ENCODE measurements at regions not wholly inside any gene's neighbourhood (a gene's known extent, or its start where the extent isn't known, plus 50 kb on each side); places are given as distances from the start of the nearest gene placed in this dataset.

DNA sequence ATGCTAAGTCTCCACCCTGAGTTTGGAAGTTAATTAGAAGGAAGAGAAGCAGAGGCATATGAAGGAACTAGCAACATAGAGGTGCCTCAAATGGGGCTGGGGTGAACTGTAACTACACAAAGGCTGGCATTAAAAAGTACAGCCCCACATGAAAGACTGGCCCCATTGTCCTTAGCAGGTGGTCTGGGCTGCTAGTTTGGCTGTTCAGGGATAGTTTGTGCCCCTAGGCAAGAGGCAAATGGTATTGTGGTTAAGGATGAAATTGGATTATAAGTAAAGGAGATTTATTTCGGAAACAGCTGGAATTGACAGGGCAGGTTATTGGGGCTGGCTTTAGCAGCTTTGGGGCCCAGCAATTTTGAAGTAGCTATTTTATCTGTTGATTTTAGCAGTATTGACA, 365.7 kb upstream of the TNP1 start:
- DNase-seq (ENCODE audit: low spot score): no peak

DNA sequence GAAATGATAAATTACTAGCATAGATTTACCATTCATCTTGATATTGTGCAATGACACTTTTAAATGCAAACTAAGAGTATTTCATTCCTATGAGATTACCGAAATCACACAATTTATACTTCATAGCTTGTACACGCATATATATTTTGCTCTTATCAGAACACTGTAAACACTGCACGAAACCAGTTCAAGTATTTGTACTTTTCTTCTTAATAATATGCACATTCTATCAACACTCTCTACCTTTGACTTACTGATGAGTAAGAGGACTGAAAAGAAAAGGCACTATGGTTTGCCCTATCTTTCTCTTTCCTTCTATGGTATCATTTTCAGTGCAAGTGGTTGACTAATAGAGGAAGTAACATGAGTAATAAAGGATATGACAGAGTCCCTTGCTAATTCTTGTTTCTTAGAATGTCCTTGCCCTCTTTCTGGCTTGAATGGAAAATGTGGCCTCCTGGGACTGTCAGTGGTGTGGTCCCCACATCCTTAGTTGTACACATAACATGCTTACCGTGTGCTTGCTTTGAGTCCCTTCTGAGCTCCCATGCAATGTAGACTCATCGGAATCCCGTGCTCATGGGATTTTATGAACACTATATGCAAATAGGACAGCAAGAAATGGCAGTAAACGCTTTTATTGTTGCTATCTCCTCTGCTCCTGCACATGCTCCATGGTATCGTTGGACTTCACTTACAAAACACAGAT, 363.5 kb upstream of the TNP1 start:
- peak; percentile 2 for DNase-seq (ENCODE audit: low spot score)

DNA sequence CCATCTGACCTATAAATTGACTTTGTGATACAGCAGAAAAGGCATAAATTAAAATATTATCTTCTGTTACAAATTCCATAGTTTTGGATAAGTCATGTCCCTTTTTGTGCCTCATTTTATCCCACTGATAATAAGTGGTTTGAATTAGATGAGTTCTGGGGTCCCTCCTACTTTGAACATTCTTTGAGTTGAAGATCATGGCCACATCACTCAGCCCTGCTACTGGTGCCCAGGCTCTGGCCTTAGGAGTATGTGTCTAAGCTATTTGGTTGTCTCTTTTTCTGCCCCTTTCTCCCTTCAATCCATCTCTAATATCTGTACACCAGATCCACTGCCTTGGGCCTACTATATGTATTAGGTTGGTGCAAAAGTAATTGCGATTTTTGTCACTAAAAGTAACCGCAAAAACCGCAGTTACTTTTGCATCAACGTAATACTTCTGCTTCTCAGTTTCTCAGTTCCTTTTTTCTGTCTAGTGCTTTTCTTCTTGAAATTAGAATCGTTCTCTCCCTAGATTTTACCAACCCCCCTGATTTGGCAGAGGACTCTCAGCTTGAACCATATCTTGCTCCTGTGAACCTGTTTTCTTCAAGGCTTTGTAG, 362.5 kb upstream of the TNP1 start:
- DNase-seq (ENCODE audit: low spot score): no peak

DNA sequence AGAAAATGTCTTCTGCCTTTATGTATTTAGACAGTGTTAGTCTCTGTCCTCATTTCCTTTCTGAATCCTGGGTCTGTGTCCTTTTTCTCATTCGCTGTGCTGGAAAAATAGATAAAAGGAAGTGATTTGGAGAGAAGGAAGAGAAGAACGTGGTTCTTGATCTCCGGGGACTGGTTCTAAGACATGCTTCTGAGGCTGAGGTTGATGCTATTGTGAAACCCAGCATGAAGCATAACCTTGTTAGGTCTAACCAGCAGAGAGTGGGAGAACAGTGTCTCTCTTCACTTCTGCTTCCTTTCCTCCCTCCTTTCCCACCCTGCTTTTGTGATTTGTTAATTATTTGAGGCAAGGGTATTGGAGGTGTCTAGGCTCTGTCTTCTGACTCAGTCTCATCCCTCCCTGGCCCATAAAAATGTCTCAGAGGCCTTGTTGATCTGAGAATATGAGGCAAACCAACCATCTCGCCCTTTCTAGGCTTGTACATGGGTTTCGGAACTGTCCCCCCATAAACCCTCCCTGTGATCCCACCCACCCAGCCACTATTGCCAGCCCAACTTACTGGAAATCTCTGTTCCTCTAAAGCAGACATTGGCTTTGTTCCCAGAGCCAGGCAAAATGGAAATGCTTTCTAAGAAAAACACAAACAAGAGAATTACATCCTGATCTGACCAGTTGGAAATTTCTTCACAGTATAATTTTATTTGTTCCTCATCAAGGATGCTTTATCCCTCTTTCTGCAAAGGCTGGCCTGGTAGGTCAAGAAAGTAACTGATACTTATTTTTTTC, 360.6 kb upstream of the TNP1 start:
- DNase-seq (ENCODE audit: low spot score): no peak

DNA sequence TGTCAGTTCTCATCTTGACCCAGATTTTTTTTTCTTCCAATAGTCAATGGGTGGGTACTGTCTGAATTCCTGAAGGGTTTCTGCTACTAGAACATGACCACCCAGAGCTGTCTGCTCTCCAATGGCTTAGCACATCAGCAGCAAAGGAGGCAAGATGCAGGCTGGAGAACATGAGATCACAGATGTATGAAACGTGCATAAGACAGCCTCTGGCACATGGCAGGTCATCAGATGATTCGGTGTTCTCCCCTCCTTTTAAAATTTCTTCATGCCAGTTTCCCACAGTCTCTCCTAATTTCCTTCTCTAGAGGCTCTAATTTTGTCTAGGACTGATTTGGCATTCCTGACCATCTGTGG, 359.3 kb upstream of the TNP1 start:
- DNase-seq (ENCODE audit: low spot score): no peak

DNA sequence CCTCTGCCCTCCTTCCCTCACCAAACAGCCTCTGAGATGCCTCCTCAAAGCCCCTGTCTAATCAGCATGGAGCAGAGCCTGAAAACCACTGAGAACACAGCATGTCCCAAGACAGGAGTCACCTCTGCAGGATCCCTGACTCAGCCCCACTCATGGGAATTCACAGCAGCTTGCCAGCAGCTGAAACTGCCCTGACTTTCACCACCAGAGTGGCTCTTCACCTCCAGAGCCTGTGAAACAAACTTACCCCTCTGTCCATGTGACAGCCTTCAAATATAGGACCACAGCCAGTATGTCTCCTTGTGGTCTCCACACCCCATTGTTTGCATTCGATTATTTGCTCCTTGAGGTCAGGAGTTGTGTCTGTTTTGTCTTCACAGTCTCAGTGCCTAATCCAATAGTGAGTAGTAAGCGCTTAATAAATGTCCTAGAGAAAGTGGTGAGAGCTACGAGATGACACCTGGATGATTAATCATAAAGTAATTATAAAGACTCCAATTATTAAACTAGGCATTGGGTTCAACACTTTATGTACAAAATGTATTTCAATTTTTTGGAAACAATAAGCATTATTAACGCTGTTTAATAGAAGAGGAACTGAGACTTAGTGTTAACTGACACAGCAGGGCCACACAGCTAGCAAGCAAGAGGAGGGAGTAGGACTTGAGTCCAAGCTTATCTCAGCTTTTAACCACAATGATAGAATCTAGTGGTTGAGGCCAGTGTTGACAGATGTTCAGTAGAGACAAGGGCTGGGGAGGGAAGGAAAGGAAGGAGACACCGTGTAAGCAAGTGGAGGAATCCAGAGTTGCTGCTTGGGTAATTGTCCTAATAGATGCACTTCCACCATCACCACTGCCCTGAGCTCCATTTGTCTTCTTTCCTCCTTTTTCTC, 358.7 kb upstream of the TNP1 start:
- no peak for DNase-seq (ENCODE audit: low spot score)

DNA sequence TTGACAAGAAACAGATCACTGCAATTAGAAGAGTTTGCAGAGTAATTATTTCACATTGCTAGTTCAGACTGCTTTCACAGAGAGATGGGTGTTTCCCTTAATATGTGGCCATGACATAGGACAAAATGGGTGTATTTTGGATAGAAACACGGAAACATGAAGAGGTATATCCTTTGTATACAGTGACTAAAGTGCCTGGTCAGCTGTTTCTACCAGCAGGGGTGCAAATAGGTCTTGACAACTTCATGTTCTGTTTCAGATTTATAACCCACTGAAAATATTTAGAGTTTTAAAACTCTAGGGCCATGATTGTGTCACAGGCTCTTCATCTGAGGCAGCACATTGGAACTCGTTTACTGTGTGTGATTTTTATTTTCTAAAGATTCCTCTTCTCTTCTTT, 357.1 kb upstream of the TNP1 start:
- DNase-seq (ENCODE audit: low spot score): no peak

DNA sequence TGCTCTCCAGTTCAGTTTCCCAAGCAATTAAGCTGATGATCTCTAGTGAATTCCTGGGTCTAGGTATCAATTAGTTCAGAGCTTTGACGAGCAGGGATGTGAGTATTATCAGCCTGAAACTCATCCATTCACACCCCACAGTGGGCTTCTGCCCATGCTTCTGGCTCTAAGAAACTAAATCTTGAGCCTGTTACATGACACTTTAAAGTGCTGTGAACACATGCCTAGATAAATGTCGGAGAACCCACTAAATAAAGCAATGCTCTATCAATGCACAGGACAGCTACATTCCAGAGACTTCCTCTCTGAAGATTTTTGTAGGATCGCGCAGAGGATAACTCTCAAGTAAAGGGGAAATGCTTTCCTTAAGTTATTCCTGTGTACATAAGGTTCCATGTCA, 356.5 kb upstream of the TNP1 start:
- no peak for DNase-seq (ENCODE audit: low spot score)

DNA sequence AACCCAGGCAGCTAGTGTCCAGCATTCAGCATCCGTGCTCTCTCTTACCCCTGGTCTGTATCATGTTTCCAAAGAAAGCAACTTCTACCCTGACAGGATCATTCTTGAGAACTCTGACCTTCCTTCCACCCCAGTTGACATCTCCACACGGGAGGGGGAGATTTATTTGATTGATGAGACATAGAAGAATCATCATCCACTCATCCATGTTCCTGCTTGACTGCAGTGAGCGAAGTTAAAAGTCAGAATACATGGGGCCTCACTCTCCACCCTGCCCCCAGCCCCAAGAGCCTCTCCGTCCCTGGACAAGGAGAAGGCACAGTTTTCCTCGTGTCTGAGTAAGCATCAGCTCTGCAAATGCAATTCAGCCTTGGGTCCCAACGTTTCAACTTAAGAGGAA, 356.0 kb upstream of the TNP1 start:
- DNase-seq (ENCODE audit: low spot score): no peak

DNA sequence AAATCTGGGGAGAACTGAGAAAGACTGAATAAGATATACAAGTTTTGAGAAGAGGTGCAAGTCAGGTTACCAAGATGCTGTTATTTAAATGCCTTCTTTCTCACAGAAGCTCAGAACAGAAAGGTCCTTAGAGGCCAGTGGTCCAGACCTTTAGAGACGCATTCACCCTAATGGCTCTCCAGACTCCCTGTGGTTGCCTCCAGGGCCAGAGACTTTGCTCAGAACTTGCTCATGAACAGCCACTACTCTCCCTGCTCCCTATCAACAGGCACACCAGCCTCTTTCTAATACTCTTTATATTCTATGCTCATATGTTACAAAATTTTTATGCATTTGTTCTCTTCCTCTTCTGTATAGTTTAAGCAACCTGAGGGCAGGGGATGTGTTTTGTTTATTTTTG, 349.0 kb upstream of the TNP1 start:
- DNase-seq (ENCODE audit: low spot score): no peak

DNA sequence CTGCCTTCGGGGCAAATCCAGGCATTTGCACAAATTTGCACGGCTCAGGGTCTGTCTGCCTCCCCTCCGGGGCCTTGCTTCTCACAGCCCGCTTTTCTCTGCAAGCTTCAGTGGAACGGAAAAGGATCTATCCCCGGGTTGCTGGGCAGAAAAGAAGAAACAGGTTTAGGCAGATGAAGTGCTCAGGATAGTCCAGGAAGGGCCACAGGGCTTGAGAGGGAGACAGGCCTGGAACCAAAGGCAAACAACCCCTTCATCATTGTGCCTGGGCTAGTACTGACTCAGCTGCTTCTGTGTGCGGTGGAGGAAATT, 347.8 kb upstream of the TNP1 start:
- no peak for DNase-seq (ENCODE audit: low spot score)

DNA sequence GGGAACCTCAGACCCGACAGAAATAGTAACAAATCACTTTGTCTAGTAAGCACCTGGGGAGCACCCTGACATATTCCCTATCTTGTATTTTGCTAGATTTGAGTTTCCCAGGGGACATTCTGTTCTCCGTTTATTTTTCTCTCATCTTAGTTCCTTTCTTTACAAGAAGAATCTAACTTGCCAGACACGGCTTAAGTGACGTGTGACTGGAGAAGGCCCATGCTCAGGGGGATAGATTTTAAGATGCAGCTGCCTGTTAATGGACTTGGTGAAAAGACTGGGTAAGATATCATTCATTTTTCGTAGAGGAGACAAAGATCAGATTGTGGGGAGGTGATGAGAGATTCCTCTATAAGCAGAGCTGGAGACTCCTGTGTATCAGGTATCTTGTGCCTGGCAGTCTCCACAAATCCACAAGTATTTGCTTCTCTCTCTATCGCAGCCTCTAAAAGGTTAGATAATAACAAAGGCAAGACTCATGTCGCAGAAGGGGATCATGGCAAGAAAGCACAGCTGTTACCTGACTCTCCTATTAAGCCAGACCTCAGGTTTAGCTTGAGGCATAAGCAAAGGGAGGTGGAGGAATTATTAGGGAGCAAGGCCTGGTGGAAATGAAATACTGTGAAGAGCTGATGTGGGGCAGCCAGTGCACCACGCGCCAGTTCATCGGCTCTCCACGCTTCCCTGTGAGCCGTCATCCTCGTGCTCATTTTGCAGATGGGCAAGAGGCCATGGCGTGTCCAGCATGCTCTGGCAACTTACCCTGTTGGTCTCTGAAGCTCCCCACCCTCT, 347.2 kb upstream of the TNP1 start:
- no peak for DNase-seq (ENCODE audit: low spot score)

DNA sequence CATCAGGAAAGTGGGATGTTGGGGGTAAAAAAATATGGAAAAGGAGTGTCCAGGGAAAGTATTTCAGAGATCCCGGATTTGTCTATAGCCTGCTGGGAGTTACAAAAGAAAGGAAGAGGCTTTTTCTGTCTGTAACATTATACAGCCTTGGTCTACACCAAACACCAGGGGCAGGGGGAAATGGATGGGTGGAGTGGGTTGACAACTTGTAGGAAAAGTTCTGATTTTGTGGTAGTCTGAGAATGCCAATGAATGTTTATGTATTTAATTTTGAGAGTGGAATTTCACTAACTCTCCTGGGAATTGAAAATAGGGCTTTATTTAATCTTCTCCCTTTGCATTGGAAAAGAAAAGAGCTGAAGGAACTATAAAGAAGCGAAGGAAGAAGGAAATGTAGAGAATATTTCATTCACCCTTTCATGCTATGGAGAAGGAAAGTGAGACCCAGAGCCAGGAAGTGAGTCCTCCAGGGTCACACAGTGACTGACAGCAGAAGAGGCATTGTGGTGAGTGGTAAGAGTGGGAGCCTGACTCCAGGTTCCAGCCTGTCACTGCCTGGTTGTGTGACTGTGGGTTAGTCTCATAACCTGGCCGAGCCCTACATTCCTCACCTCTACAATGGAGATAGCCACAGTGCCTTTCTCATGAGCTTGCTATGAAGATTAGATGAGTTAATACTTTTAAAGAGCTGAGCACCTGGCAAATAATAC, 346.3 kb upstream of the TNP1 start:
- no peak for DNase-seq (ENCODE audit: low spot score)

DNA sequence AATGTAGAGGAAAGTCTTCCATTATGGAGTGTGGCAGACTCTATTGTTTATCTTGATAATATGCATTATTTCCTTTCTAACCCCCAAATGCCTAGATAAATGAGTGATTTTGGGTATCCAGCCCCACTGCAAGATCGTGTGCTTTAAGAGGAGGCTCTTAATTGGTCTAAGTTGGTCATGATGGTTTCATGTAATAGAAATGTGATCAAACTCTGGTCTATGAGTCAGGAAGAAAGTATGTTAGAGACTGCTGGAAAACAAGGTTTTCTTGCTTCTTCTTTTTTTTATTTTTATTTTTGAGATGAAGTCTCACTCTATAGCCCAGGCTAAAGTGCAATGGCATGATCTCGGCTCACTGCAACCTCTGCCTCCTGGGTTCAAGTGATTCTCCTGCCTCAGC, 344.5 kb upstream of the TNP1 start:
- no peak for DNase-seq (ENCODE audit: low spot score)

DNA sequence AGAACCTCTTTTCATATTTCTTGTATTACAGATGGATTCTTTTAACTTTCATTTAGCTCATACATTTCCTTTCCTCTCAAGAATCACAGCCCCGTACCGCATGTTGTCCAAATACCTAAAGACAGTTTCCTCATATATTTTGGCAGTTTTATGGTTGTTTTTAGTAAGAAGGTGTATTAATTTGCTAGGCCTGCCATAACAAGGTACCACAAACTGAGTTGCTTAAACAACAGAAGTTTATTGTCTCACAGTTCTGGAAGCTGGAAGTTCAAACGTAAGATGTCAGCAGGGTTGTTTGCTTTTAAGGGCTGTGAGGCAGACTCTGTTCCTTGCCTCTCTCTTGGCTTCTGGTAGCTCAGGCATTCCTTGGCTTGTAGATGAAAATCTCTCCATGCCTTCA, 343.2 kb upstream of the TNP1 start:
- no peak for DNase-seq (ENCODE audit: low spot score)

DNA sequence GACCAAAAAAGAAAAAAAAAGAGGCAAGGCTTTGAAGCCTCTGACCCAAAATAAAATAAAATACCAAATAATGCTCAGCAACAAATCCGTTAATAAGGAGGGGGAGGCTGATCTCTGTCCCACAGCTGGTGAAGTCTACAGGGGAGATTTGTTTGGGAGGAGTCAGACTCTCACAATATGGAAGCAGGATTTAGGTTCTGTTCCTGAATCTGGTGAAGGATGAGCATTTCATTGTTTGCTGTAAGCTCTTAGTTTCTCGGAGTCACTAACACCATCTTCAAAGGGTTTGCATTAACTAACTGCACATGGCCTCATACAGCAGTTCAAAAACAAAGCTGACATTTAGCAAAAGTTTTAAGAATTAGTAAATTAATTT, 339.4 kb upstream of the TNP1 start:
- DNase-seq (ENCODE audit: low spot score): no peak

DNA sequence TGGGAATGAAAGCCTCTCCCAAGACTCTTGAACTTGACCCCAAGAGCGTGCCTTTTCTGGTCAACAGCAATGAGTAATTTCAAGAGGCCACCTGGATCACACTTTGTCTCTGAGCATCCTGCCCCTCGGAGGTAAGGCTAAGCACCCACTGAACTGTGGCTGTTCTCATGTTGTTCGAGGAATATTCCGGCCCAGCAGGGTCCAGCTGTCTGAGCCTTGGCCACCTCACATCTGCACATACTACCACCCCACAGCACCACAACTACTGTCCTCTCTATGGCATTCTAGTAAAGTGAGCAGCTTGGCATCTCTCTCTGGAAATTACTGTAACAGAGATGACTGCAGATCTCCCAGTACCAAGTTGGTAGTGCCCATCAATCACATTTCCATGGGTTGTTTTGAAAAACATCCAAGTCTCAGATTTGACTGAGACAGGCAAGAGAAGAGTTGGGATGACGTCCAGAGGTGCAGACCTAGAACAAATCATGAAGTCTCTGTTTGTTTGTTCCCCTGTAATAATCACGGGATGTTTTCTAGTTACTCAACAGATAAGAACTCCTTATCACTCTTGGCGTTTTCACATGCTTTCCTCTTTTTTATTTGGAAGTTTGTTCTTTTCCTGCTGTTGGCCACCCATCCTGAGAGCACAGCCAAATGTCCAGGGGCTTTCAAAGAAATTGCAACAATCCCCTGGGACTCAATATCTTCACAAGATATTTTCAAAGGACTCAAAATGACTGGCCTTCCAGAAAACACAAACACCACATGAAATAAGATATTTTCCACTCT, 336.0 kb upstream of the TNP1 start:
- no peak for DNase-seq (ENCODE audit: low spot score)

DNA sequence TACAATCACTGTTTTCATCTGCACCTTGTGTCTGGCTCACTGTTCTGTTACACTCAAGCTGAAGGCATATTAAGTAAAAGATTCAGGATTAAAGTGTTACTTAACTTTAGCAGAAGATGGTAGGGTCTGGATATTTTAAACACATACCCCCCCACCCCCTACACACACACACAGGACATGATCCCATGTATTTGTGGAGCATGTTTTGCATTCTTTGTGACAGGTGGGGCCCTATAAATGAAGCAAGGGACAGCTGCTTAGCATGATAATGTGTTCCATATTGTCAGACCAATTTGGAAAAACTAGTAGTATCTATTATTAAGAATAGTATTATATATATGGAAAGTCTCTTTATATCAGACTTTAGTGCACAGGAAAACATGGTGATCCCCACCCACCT, 335.2 kb upstream of the TNP1 start:
- no peak for DNase-seq (ENCODE audit: low spot score)

DNA sequence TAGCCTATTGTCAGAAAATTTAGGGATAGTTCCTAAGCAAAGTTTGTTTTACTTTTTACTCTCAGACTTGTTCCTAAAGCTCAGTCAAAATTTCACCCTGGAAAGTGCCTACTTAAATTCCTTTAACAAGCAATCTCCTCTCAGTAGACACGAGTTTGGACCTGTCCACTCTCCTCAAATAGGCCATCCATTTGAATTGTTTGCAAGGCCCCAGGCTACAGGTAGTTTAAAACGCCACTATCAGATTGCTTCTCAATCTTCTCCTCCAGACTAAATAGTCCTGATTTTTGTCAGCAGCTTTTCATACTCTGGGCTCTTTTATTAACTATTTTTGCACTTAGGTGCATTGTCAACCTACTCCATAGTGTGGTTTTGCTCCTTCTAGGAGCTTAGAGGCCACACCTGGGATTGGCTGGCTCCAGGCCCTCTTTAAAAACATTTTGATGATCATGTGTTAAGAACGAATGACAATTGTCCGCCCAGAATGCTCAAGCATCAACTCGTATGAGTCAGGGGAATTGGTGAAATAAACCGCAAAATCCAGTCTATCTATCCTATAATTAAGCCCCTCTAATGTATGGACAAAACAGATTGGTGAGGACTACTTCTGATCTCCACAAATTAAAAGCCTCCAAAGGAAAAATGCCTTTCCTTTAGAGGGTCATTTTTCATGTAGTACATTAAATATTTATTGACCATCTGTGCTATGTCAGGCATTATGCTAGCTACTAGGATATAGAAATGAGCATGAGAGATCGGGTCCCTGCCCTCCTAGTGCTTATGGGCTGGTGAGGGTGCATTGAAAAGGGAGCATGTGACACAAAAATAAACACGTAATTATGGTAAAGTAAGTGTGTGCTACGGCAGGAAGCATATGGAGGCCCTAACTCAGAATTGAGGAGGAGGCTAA, 333.8 kb upstream of the TNP1 start:
- no peak for DNase-seq (ENCODE audit: low spot score)

All from SW480 (cell line).